Cardiac muscle cell (in vitro differentiated cells and primary cell): ENCODE measurements at regions not wholly inside any gene's neighbourhood (a gene's known extent, or its start where the extent isn't known, plus 50 kb on each side); places are given as distances from the start of the nearest gene placed in this dataset.

Experiments used
- DNase-seq, 2 donors: peaks; one replicate each; pipeline versions ENCODE4 v3.0.0 to v3.0.0-alpha.2; 2010 to 2017; ENCODE audit warnings: low read depth in 1 of 2, low spot score in 1 of 2
- H3K27ac ChIP-seq: fragments of 200-600 bp; sonication (generic); 2 replicates; pipeline ENCODE4 v1.5.1; 2016
- H3K27me3 ChIP-seq: fragments of 200-600 bp; sonication (generic); 2 replicates; pipeline ENCODE4 v1.6.0; 2016; ENCODE audit warnings: control low read depth
- H3K36me3 ChIP-seq: fragments of 200-600 bp; sonication (generic); 2 replicates; pipeline ENCODE4 v1.5.1; 2016; ENCODE audit warnings: control low read depth
- H3K4me1 ChIP-seq: fragments of 200-600 bp; sonication (generic); 2 replicates; pipeline ENCODE4 v1.8.1; 2017; ENCODE audit warnings: low read depth, mild to moderate bottlenecking, mixed run types
- H3K4me3 ChIP-seq: fragments of 200-600 bp; sonication (generic); 2 replicates; pipeline ENCODE4 v1.5.1; 2016; ENCODE audit warnings: mild to moderate bottlenecking
- H3K9me3 ChIP-seq: fragments of 200-600 bp; sonication (generic); 2 replicates; pipeline ENCODE4 v1.5.1; 2017; ENCODE audit warnings: low read depth, mild to moderate bottlenecking, control low read depth
- TF ChIP-seq, protein P1 (sequence below): IDR thresholded peaks from 2 replicates; pipeline ENCODE4 v1.5.1; 2012; ENCODE audit warnings: low read depth, mild to moderate bottlenecking, low read length

GRCh38 chr21:31509194-31510017, 150.1 kb upstream of the SOD1 start:
- peak in 1 of 2 donors; percentile 44 for DNase-seq
- no peaks in the 10 kb centered on the region for H3K9me3 ChIP-seq
- H3K36me3 ChIP-seq: no peaks in the 10 kb centered on the region
- no peaks in the 10 kb centered on the region for H3K4me1 ChIP-seq
- TF ChIP-seq, protein P1, sequence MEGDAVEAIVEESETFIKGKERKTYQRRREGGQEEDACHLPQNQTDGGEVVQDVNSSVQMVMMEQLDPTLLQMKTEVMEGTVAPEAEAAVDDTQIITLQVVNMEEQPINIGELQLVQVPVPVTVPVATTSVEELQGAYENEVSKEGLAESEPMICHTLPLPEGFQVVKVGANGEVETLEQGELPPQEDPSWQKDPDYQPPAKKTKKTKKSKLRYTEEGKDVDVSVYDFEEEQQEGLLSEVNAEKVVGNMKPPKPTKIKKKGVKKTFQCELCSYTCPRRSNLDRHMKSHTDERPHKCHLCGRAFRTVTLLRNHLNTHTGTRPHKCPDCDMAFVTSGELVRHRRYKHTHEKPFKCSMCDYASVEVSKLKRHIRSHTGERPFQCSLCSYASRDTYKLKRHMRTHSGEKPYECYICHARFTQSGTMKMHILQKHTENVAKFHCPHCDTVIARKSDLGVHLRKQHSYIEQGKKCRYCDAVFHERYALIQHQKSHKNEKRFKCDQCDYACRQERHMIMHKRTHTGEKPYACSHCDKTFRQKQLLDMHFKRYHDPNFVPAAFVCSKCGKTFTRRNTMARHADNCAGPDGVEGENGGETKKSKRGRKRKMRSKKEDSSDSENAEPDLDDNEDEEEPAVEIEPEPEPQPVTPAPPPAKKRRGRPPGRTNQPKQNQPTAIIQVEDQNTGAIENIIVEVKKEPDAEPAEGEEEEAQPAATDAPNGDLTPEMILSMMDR: peak; percentile 33
- no peak overlapping the region for H3K27ac ChIP-seq
- H3K27me3 ChIP-seq: no peaks in the 10 kb centered on the region
- no peak overlapping the region for H3K4me3 ChIP-seq

GRCh38 chr21:31505975-31506374, 153.5 kb upstream of the SOD1 start:
- DNase-seq: no peak
- H3K4me3 ChIP-seq: no peak overlapping the region
- no peaks in the 10 kb centered on the region for H3K36me3 ChIP-seq
- H3K27ac ChIP-seq: no peak overlapping the region
- no peaks in the 10 kb centered on the region for H3K4me1 ChIP-seq
- TF ChIP-seq, protein P1: no peak
- H3K27me3 ChIP-seq: no peaks in the 10 kb centered on the region
- no peaks in the 10 kb centered on the region for H3K9me3 ChIP-seq

DNA sequence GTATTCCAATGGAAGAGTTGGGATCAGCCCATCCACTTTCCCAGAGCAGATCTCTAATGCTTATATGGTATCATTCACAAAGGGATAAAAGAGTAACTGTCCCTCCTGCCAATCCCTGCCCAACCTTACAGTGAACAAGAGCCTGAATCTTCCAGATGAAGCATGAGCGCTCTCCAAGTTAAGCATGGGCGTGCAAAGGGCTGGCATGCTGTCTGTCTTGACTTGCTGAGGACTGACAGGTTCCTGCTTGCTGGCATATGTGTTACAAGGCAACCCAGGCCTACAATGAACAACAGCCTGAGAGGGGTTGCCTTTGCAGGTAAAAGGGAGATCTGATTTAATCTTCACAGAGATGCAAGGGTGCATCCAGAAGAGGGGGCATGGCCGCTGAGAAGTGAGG, 155.6 kb upstream of the SOD1 start:
- TF ChIP-seq, protein P1: no peak
- Histone ChIP-seq H3K4me3 (no peak overlapping the region), H3K4me1 (no peaks in the 10 kb centered on the region), H3K27ac (no peak overlapping the region), H3K27me3 (no peaks in the 10 kb centered on the region), H3K36me3 (no peaks in the 10 kb centered on the region), H3K9me3 (no peaks in the 10 kb centered on the region)
- no peak for DNase-seq

DNA sequence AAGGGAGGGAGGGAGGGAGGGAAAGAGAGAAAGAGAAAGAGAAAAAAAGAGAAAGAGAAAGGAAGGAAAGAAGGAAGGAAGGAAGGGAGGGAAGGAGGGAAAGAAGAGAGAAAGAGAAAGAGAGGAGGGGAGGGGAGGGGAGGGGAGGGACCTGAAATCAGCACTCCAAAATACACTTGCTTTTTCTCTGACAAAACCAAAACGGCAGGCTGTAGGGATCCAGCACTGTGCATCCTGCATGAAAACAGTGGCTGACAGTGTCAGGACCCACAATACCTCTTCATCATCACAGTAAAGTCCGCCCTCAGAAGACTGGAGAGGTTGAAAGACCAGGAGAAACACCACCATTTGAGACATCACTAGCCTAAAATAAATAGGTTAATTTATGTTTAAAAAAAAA, 156.0 kb upstream of the SOD1 start:
- Histone ChIP-seq H3K27me3 (no peaks in the 10 kb centered on the region), H3K4me1 (no peaks in the 10 kb centered on the region), H3K36me3 (no peaks in the 10 kb centered on the region), H3K4me3 (no peak overlapping the region), H3K27ac (no peak overlapping the region), H3K9me3 (no peaks in the 10 kb centered on the region)
- TF ChIP-seq, protein P1: no peak
- DNase-seq: no peak

DNA sequence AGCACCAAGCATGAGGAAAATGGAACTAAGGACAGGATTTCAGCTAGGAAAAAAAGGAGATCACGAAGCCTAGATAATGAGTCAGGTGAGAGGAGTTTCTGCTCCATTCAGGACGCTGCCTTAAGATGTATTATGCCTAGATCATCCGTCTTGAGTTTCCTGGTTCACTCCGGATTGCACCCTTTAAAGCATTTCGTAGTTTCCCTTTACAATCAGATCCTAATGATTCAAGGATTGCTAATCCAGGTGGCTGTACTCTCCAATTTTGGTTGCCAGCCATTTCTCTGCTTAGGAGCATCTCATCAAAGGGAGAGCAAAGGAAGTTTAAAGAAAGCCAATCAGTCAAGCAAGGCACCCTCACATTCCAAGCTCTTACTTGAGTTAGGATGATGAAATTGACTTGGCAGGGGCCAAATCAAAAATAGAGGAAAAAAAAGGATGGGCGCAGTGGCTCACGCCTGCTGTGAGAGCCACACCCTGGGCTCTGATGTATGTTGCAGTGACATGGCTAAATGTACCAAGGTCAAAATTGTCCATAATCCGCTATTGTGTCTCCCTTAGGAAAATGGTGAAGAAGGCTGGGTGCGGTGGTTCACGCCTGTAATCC, 156.9 kb upstream of the SOD1 start:
- no peak for DNase-seq
- Histone ChIP-seq H3K4me1 (no peaks in the 10 kb centered on the region), H3K27ac (no peak overlapping the region), H3K4me3 (no peak overlapping the region), H3K36me3 (no peaks in the 10 kb centered on the region), H3K9me3 (no peaks in the 10 kb centered on the region), H3K27me3 (no peaks in the 10 kb centered on the region)
- TF ChIP-seq, protein P1: no peak
